B cell (primary cell): ENCODE measurements at regions not wholly inside any gene's neighbourhood (a gene's known extent, or its start where the extent isn't known, plus 50 kb on each side); places are given as distances from the start of the nearest gene placed in this dataset.

Experiments
- ATAC-seq: fragments of 200-7000 bp; cut with Tn5 transposase; one replicate; pipeline ENCODE4 v1.10.0; 2021; ENCODE audit warnings: low read depth, mild to moderate bottlenecking, moderate number of reproducible peaks, moderate library complexity
- CTCF ChIA-PET: fragments of 350-600 bp; sonication (Branson Sonifier 250); formaldehyde crosslinking; loops from one replicate; lab custom pipeline; 2021; ENCODE audit warnings: antibody characterized with exemption, inconsistent platforms; lab: Charles Lee
- POLR2A ChIA-PET: fragments of 350-600 bp; sonication (Branson Sonifier 250); formaldehyde crosslinking; loops from one replicate; lab custom pipeline; 2021; ENCODE audit warnings: antibody characterized with exemption; lab: Charles Lee
- DNase-seq: peaks from one replicate; pipeline ENCODE4 v3.0.0; 2013
- H2AFZ ChIP-seq: 2 replicates; pipeline ENCODE4 v1.6.1; 2012; ENCODE audit warnings: mild to moderate bottlenecking, low read depth, low read length; ENCODE audit not compliant: insufficient read depth, poor library complexity, severe bottlenecking
- H3K27ac ChIP-seq, 2 donors: 1 replicate in 1 of 2; 2 replicates in 1 of 2; pipeline ENCODE4 v1.5.1; 2012 to 2013; ENCODE audit warnings: low read length in 2 of 2, mild to moderate bottlenecking in 2 of 2, moderate library complexity in 1 of 2
- H3K27me3 ChIP-seq, 4 experiments: fragments of 200-600 bp in 1 of 4; sonication (generic) in 1 of 4; replicated peaks in 1 of 4; 1 replicate in 2 of 4; 2 replicates in 2 of 4; pipeline versions ENCODE4 v1.6.1 to v1.7.0; 2013 to 2016; ENCODE audit warnings: low read length in 3 of 4, mild to moderate bottlenecking in 2 of 4, mixed read lengths in 1 of 4, moderate library complexity in 1 of 4; ENCODE audit not compliant: insufficient read depth in 4 of 4, control insufficient read depth in 3 of 4; ENCODE audit errors: control extremely low read depth in 1 of 4
- H3K36me3 ChIP-seq, 2 experiments: replicated peaks in 1 of 2; 1 replicate in 1 of 2; 2 replicates in 1 of 2; pipeline versions ENCODE4 v1.6.1 to v1.7.1; 2013; ENCODE audit warnings: low read length in 1 of 2; ENCODE audit not compliant: insufficient read depth in 2 of 2, control insufficient read depth in 1 of 2; ENCODE audit errors: control extremely low read depth in 1 of 2, extremely low read depth in 1 of 2
- H3K4me1 ChIP-seq, 2 donors: fragments of 200-600 bp in 1 of 2; sonication (generic) in 1 of 2; 1 replicate in 1 of 2; 2 replicates in 1 of 2; pipeline versions ENCODE4 v1.5.1 to v1.6.1; 2013 to 2017; ENCODE audit warnings: low read length in 2 of 2; ENCODE audit not compliant: control insufficient read depth in 2 of 2, insufficient read depth in 2 of 2
- H3K4me2 ChIP-seq: replicated peaks from 2 replicates; pipeline ENCODE3; 2012; ENCODE audit warnings: mild to moderate bottlenecking, low read depth, low read length; ENCODE audit not compliant: poor library complexity, severe bottlenecking
- H3K4me3 ChIP-seq, 5 experiments: fragments of 200-600 bp in 1 of 5; sonication (generic) in 1 of 5; 1 replicate in 3 of 5; 2 replicates in 2 of 5; pipeline versions ENCODE4 v1.5.1 to v1.7.0; 2011 to 2016; ENCODE audit warnings: low read length in 4 of 5, mild to moderate bottlenecking in 4 of 5, low read depth in 2 of 5, control low read depth in 1 of 5, moderate library complexity in 1 of 5; ENCODE audit not compliant: insufficient read depth in 1 of 5; ENCODE audit errors: control extremely low read depth in 1 of 5, extremely low read depth in 1 of 5
- H3K79me2 ChIP-seq: fragments of 200-600 bp; sonication (generic); one replicate; pipeline ENCODE4 v1.6.0; 2016; ENCODE audit warnings: low read length; ENCODE audit not compliant: control insufficient read depth, insufficient read depth
- H3K9ac ChIP-seq: fragments of 200-600 bp; sonication (generic); 2 replicates; pipeline ENCODE4 v1.6.1; 2017; ENCODE audit warnings: mild to moderate bottlenecking, low read length, moderate library complexity
- H3K9me3 ChIP-seq, 3 donors: one replicate each; pipeline versions ENCODE4 v1.6.1 to v1.7.1; 2013; ENCODE audit warnings: low read length in 2 of 3; ENCODE audit not compliant: control insufficient read depth in 2 of 3, insufficient read depth in 1 of 3; ENCODE audit errors: control extremely low read depth in 1 of 3
- H4K20me1 ChIP-seq: 2 replicates; pipeline ENCODE4 v1.6.0; 2012; ENCODE audit warnings: mild to moderate bottlenecking, low read length; ENCODE audit not compliant: insufficient read depth, control insufficient read depth, poor library complexity, severe bottlenecking
- H3K27ac Mint-ChIP-seq: one replicate; pipeline ENCODE4 v1.8.0; 2021; ENCODE audit warnings: mixed read lengths
- H3K27me3 Mint-ChIP-seq: one replicate; pipeline ENCODE4 v1.8.0; 2021; ENCODE audit warnings: mixed read lengths
- H3K4me1 Mint-ChIP-seq: one replicate; pipeline ENCODE4 v1.8.0; 2021; ENCODE audit warnings: mixed read lengths
- H3K4me3 Mint-ChIP-seq: one replicate; pipeline ENCODE4 v1.8.0; 2021; ENCODE audit warnings: mixed read lengths
- H3K9me3 Mint-ChIP-seq: one replicate; pipeline ENCODE4 v1.8.0; 2022; ENCODE audit warnings: mixed read lengths; ENCODE audit not compliant: insufficient read depth
- EZH2 ChIP-seq: IDR thresholded peaks from 2 replicates; pipeline ENCODE4 v1.6.1; 2012; ENCODE audit warnings: borderline replicate concordance, low read depth, mild to moderate bottlenecking, moderate library complexity, low read length; ENCODE audit not compliant: insufficient read depth, poor library complexity, severe bottlenecking
- WGBS: methylation state at CpG from one replicate; pipeline ENCODE4 v1.1.5; 2013; ENCODE audit warnings: missing lambda C conversion rate; ENCODE audit not compliant: insufficient coverage; 5-methylcytosine and 5-hydroxymethylcytosine counted together
- intact Hi-C: fragments of 100-400 bp; cut with micrococcal nuclease; formaldehyde crosslinking; loops from one replicate; pipeline ENCODE4 v1.10.0; 2022
- TF ChIP-seq, protein P1 (sequence below): fragments of 200-600 bp; IDR thresholded peaks from one replicate; pipeline ENCODE4 v1.8.0; 2022; ENCODE audit warnings: antibody characterized with exemption, mild to moderate bottlenecking

DNA sequence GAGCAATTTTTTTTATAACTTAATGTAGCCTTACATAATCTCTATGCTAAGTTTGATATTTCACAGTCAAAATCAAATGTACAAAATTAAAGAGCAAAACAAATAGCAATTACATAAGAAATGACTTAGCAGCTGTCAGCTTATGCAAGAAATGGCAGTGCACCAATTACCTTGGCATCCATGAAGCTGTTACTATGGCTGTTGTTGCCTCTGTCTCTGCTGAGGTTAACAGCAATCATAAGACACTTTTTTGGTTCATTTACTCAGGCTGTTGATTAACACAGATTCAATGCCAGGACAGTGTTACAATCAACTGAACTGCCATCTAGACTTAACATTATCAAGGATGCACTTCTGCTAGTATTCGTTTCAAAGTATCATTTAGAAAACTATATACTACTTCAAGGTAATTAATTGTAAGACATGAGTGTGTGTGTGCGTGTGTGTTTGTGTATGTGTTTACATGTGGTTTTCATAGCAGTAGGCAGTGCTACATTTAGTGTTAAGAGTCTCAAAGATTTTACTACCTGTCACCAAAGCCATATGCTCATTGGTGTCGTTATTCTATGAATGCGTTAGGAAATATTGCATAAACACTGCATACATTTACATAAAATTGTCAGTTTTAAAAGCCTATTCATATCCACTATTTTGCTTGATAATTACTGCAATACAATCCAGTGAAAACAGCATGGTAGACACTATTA is 1084.2 kb upstream of the COX7C start:
- Histone ChIP-seq H3K79me2 (no peaks in the 10 kb centered on the region), H2AFZ (no peak overlapping the region), H3K4me2 (no peak overlapping the region), H4K20me1 (no peaks in the 10 kb centered on the region), H3K9me3 (no peaks in the 10 kb centered on the region), H3K27ac (no peak overlapping the region), H3K36me3 (no peaks in the 10 kb centered on the region), H3K4me3 (no peak overlapping the region), H3K9ac (no peak overlapping the region), H3K4me1 (no peaks in the 10 kb centered on the region), H3K27me3 (no peaks in the 10 kb centered on the region)
- DNase-seq (no peak), ATAC-seq (no peak)
- H3K4me1 Mint-ChIP-seq: no peaks in the 10 kb centered on the region
- ChIA-PET POLR2A (no interaction called here), CTCF (no interaction called here)
- intact Hi-C loops: no loop called here
- H3K27ac Mint-ChIP-seq: no peak overlapping the region
- no peak for TF ChIP-seq EZH2
- TF ChIP-seq, protein P1, sequence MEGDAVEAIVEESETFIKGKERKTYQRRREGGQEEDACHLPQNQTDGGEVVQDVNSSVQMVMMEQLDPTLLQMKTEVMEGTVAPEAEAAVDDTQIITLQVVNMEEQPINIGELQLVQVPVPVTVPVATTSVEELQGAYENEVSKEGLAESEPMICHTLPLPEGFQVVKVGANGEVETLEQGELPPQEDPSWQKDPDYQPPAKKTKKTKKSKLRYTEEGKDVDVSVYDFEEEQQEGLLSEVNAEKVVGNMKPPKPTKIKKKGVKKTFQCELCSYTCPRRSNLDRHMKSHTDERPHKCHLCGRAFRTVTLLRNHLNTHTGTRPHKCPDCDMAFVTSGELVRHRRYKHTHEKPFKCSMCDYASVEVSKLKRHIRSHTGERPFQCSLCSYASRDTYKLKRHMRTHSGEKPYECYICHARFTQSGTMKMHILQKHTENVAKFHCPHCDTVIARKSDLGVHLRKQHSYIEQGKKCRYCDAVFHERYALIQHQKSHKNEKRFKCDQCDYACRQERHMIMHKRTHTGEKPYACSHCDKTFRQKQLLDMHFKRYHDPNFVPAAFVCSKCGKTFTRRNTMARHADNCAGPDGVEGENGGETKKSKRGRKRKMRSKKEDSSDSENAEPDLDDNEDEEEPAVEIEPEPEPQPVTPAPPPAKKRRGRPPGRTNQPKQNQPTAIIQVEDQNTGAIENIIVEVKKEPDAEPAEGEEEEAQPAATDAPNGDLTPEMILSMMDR: no peak
- H3K4me3 Mint-ChIP-seq: no peak overlapping the region
- H3K9me3 Mint-ChIP-seq: no peaks in the 10 kb centered on the region
- no peaks in the 10 kb centered on the region for H3K27me3 Mint-ChIP-seq
- WGBS: no CpG with 5 or more reads among the region's 4 CpGs

DNA sequence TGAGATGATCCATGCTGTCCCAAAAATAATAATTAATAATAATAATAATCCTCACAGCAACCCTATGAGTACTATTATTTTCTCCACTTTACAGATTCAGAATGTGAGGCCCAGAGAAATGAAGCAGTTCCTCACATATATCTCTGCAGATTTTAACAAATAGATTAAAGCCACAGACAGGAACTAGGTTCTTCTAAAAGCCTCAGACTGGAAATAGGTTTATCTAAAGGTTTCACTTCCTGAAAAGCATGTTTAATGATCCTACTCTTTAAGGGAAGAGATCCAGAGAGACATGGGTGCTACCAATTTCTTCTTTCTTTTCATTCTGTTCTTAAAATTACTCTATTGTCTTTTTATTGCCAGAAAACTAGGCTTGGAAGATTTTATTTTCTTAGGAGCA is 1079.4 kb upstream of the COX7C start:
- DNase-seq (no peak), ATAC-seq (no peak)
- Histone ChIP-seq H3K4me1 (no peaks in the 10 kb centered on the region), H3K9me3 (no peaks in the 10 kb centered on the region), H3K36me3 (no peaks in the 10 kb centered on the region), H3K27ac (no peak overlapping the region), H2AFZ (no peak overlapping the region), H3K4me2 (no peak overlapping the region), H3K9ac (no peak overlapping the region), H4K20me1 (no peaks in the 10 kb centered on the region), H3K27me3 (no peaks in the 10 kb centered on the region), H3K4me3 (no peak overlapping the region), H3K79me2 (no peaks in the 10 kb centered on the region)
- Mint-ChIP-seq H3K27ac (no peak overlapping the region), H3K27me3 (no peaks in the 10 kb centered on the region), H3K4me3 (no peak overlapping the region), H3K4me1 (no peaks in the 10 kb centered on the region), H3K9me3 (no peaks in the 10 kb centered on the region)
- intact Hi-C loops: no loop called here
- POLR2A ChIA-PET: no interaction called here
- CTCF ChIA-PET: no interaction called here
- TF ChIP-seq, protein P1: no peak
- TF ChIP-seq EZH2: no peak
